Neuron (in vitro differentiated cells): ENCODE measurements at regions not wholly inside any gene's neighbourhood (a gene's known extent, or its start where the extent isn't known, plus 50 kb on each side); places are given as distances from the start of the nearest gene placed in this dataset.

Source experiments
- H2AFZ ChIP-seq: one replicate; pipeline ENCODE4 v1.6.1; 2013; ENCODE audit warnings: low read depth, mild to moderate bottlenecking, inconsistent platforms, low read length, moderate library complexity
- H3K27me3 ChIP-seq: one replicate; pipeline ENCODE4 v1.6.1; 2013; ENCODE audit warnings: low read length; ENCODE audit not compliant: insufficient read depth
- H3K36me3 ChIP-seq: one replicate; pipeline ENCODE4 v1.6.1; 2013; ENCODE audit warnings: low read length; ENCODE audit not compliant: insufficient read depth
- H3K4me1 ChIP-seq: one replicate; pipeline ENCODE4 v1.6.1; 2013; ENCODE audit warnings: low read length; ENCODE audit not compliant: insufficient read depth
- H3K4me3 ChIP-seq: 2 replicates; pipeline ENCODE4 v1.5.1; 2013; ENCODE audit warnings: mild to moderate bottlenecking, low read length, moderate library complexity
- H3K9me3 ChIP-seq: one replicate; pipeline ENCODE4 v1.6.1; 2013; ENCODE audit warnings: low read length

DNA sequence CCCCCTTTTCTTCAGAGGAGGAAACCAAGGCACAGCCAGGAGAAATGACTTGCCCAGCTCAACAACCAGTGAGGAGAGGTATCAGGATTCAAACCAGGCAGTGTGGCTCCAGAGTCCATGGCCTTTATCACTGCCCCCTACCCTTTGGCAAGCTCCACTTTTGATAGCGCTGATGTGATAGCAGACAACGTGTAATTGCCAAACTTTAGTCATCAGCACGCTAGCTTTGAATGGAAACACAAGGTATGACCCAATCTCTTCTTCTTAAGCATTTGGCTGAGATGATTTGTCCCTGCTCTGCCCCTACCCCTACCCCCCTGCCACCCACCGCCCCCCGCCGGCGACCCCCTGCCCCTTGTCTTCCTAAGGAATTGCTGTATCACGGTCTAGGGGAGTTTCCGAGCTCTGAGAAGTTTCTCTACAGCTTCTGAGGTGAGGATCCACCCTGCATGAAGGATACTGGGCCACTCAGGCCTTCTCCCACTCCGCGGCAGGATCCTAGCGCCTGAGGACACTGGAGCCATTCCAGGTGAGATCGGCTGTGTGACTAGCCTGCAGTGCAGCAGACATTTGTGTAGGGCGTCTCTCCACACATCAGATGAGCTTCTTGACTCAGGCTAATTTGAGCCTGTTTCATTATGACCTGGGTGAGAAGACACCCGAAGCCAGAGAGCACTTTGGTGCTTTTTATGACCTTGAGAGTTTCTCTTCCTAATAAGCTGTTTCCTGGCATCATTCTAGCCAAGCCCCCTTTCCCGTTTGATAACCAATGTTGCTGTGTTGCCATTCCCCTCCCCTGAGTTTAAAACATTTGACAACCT is 75.1 kb upstream of the MAP4K4 start:
- Histone ChIP-seq H3K4me3 (no peak overlapping the region), H3K4me1 (peaks cover 4% of the 10 kb centered on the region), H2AFZ (no peak overlapping the region), H3K27me3 (peaks cover 3% of the 10 kb centered on the region), H3K9me3 (no peaks in the 10 kb centered on the region), H3K36me3 (no peaks in the 10 kb centered on the region)

DNA sequence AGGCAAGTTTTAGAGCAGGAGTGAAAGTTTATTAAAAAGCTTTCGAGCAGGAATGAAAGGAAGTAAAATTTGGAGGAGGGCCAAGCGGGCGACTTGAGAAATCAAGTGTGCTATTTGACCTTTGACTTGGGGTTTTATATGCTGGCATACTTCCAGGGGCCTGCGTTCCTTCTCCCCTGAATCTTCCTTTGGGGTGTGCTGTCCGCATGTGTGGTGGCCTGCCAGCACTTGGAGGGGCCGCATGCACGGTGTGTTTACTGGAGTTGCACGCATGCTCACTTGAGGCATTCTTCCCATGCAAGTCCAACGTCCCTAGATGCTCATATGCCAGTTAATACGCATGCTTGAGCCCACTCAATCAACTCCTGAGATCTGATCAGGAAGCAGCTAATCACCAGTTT is 78.3 kb upstream of the MAP4K4 start:
- Histone ChIP-seq H3K9me3 (no peaks in the 10 kb centered on the region), H2AFZ (no peak overlapping the region), H3K4me3 (no peak overlapping the region), H3K4me1 (peaks cover 8% of the 10 kb centered on the region), H3K36me3 (no peaks in the 10 kb centered on the region), H3K27me3 (peaks cover 3% of the 10 kb centered on the region)

DNA sequence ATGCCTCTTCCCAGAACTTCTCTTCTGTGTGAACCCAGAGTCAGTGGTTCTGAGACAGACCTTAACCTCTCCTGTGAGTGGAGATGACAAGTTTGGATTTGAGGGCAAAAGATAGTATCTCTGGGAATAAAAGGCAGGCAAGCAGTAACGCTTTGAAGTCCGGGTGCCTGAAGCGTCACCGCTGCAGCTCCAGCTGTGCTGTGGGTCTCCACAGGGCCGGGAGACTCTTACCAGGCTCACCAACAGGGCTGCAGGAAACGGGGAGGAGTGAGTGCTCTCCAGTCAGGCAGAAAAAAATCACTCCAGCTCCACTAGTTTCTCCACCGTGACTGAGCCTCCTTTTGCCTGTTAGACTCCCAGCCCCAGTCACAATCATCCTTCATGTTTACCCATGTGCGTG is 79.7 kb upstream of the MAP4K4 start:
- peaks cover 8% of the 10 kb centered on the region for H3K4me1 ChIP-seq
- no peak overlapping the region for H3K4me3 ChIP-seq

DNA sequence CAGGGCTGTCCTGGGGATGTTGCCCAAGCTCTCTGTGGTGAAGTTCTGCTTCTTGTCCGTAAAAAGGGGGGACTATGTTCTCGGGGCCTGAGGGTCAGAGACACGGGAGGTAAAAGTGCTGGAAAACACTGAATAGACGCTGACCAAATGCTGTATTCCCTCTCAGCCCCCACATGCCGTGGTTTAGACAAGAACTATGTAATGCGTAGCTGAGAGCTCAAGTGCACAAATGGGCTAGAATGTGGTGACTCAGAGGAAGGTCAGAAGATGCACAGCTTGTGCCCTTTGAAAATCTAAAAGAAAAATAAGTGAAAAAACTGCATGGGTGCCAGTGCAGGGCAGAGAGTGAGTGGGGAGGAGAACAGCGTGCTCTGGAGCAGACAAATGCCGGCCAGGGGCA is 80.3 kb upstream of the MAP4K4 start:
- H3K9me3 ChIP-seq, result no peaks in the 10 kb centered on the region
- no peaks in the 10 kb centered on the region for H3K27me3 ChIP-seq
- H2AFZ ChIP-seq, result peak overlapping the region; percentile 18
- H3K4me1 ChIP-seq, result peaks cover 8% of the 10 kb centered on the region
- no peak overlapping the region for H3K4me3 ChIP-seq
- no peaks in the 10 kb centered on the region for H3K36me3 ChIP-seq

More for the DNA sequence above, 79.7 kb upstream of the MAP4K4 start:
- H3K27me3 ChIP-seq, result no peaks in the 10 kb centered on the region
- no peak overlapping the region for H2AFZ ChIP-seq
- no peaks in the 10 kb centered on the region for H3K36me3 ChIP-seq
- no peaks in the 10 kb centered on the region for H3K9me3 ChIP-seq

DNA sequence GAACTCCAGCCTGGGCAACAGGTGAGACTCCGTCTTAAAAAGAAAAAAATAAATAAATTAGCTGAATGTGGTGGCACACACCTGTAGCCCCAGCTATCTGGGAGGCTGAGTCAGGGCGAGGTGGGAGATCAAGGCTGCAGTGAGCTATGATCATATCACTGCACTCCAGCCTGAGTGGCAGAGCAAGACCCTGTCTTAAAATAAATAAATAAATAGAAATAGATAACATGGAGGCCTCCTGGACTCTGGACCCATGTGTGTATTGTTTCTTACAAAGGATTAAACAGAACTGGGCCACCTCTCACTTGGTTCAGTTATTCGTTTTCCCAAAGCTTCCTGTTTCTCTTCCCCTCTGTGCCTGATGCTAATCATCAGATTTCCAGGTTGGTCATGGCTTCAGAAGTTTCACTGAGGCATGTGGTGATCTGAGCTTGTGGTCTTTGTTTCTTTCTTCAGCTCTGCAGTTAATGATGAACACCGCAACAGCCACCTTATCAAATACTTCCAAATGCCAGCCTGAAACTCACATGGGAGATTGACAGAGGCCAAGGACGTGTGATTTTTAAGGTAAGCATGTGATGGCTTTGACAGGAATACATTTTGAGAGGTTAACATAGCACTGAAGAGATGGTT is 83.3 kb upstream of the MAP4K4 start:
- H3K9me3 ChIP-seq, result no peaks in the 10 kb centered on the region
- H3K4me1 ChIP-seq, result peaks cover 8% of the 10 kb centered on the region
- no peaks in the 10 kb centered on the region for H3K36me3 ChIP-seq
- H3K27me3 ChIP-seq, result no peaks in the 10 kb centered on the region
- H2AFZ ChIP-seq, result no peak overlapping the region
- H3K4me3 ChIP-seq, result no peak overlapping the region

DNA sequence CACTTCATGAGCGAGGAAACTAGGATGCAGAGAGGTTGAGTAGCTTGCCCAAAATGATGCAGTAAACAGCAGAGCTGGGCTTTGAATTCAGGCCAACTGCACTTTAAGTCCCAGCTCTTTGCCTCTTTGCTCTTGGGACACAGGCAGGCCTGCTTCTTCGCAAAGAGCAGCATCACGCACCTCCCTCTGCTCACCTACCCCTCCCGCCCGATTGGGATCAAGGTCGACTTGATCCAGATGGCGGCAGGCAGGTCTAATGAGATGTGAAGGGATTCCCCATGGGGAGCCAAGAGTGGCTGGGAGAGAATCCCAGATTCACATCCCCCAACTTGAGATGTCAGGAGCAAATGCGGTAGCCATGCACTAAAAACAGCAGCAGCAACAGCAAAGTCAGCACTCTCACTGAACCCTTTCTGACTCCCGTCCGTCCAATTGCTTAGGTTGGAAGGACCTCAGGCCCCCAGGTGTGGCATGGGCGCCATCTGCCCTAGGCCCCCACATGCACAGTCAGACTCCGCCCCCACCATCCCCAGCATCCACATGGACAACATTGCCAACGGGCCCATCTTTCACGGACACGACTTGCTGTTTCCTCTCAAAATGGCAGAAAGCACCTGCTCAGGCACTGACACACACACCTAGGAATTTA is 84.3 kb upstream of the MAP4K4 start:
- H2AFZ ChIP-seq, result no peak overlapping the region
- no peak overlapping the region for H3K4me3 ChIP-seq
- H3K4me1 ChIP-seq, result peaks cover 8% of the 10 kb centered on the region
- no peaks in the 10 kb centered on the region for H3K9me3 ChIP-seq
- H3K36me3 ChIP-seq, result no peaks in the 10 kb centered on the region
- H3K27me3 ChIP-seq, result no peaks in the 10 kb centered on the region

DNA sequence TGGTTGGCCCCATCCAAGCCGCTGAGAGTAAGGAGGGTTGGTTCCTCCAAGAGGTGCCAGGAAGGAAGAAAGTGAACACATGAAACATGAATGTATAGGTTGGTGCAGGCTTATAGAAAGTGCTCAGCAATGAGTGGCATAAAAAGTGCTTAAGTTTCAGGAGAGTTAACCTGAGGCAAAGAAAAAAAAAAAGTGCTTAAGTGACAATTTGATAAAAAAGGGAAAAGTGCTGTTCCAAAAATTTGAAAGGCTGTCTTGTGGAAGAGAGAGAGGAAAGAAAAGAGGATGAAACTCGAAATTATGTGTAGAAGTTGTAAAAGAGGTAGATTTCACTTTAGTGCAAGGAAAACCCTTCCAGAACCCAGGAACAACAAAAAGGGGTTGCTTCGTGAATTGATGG is 85.5 kb upstream of the MAP4K4 start:
- H3K27me3 ChIP-seq, result no peaks in the 10 kb centered on the region
- H3K4me3 ChIP-seq, result no peak overlapping the region
- no peaks in the 10 kb centered on the region for H3K9me3 ChIP-seq
- H2AFZ ChIP-seq, result no peak overlapping the region
- H3K4me1 ChIP-seq, result no peaks in the 10 kb centered on the region
- no peaks in the 10 kb centered on the region for H3K36me3 ChIP-seq

DNA sequence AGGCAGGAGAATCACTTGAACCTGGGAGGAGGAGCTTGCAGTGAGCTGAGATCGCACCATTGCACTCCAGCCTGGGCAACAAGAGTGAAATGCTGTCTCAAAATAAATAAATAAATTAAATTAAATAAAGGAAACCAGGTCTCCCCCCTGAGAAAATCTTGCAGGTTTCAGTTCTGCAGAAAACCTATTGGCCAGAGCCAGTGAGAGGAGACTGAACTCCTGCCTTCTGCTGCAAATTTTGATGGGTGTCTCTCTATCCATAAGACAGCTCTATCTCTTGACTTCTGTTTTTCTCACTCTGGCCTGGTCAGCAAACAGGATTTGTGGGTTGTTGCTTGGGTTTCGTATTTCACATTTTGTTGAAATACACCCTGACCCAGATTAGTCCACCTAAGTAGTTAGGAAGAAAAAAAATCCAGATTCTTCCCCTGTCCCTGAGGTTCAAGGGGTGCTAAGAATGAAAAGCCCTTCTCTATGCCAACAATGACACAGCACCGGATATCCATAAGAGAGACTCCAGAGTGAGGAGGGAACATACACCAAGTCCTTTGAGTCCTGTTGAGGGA is 86.7 kb upstream of the MAP4K4 start:
- no peaks in the 10 kb centered on the region for H3K27me3 ChIP-seq
- no peaks in the 10 kb centered on the region for H3K36me3 ChIP-seq
- no peaks in the 10 kb centered on the region for H3K9me3 ChIP-seq
- no peaks in the 10 kb centered on the region for H3K4me1 ChIP-seq
- no peak overlapping the region for H2AFZ ChIP-seq
- H3K4me3 ChIP-seq, result no peak overlapping the region

DNA sequence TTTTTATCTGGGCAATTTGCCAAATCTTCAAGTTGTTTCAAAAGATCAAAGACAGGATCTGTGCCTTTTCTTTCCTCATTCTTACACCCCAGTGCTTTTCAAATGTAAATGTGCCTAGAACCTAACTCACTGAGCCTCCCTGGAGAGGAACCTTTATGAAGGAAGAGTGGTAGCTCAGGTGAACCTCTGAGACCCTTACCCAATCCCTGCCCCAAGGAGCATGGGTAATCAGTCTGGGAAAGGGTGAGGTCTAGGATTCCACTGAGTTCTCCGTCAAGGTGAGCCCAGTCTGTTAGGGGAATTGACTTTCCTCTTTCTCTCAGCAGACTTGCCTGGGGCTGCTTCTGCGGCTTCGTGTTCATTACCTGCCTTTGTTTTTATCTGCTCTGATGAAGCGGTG is 88.1 kb upstream of the MAP4K4 start:
- Histone ChIP-seq H3K4me3 (no peak overlapping the region), H3K9me3 (no peaks in the 10 kb centered on the region), H3K36me3 (no peaks in the 10 kb centered on the region), H2AFZ (no peak overlapping the region), H3K27me3 (no peaks in the 10 kb centered on the region), H3K4me1 (no peaks in the 10 kb centered on the region)

DNA sequence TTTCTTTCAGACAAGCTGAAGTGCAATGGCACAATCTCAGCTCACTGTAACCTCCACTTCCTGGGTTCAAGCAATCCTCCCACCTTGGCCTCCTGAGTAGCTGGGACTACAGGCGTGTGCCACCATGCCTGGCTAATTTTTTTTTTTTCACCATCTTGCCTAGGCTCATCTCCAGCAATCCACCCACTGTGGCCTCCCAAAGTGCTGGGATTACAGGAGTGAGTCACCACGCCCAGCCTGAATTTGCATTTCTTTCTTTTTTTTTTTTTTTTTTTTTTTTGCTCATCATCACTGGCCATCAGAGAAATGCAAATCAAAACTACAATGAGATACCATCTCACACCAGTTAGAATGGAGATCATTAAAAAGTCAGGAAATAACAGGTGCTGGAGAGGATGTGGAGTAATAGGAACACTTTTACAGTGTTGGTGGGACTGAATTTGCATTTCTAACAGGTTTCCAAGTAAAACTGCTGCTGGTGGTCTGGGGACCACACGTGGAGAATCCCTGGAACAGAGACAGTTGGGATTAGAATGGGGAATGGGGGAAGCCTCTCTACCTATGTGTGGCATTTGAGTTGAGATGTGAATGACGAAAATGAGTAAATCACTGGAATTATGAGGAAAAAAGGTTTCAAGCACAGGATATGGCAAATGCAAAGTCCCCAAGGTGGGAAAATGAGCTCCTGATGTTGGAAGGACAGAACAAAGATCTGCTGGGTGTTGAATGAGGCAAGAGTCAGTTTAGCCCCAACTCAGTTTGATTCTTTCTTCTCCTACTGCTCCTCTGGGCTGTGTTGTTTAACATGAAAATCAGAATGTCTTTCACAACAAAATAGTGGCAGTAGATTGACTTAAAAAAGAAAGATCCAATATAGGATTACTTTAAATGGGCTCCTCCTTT is 88.8 kb upstream of the MAP4K4 start:
- H3K27me3 ChIP-seq, result no peaks in the 10 kb centered on the region

DNA sequence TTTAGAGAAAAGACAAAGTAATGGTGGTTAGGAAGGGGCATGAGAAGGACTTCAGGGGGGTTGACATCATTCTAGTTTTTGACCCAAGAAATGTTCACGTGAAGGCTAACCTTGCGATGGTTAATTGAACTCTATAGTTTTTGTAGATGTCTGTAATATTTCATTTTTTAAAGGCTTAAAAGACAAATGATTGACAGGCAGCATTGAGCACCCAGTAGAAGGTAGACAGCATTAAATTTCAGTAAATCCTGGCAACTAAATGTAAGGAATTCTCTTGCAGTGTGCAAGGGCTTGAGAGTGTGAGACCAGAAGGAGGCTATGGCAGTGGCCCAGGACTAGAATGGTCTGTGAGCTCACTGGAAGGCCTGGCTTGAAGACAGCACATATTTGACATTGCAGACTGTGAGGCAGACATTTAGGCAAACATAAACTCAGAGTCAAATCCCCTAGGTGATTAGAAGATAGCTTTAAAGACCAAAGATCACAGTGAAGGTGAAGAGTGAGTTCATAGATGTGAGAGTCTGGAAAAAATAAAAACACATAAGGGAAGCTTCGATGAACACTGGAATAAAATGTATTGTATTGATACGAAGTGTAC is 100.1 kb upstream of the MAP4K4 start:
- Histone ChIP-seq H3K27me3 (peaks cover 2% of the 10 kb centered on the region), H3K4me3 (no peak overlapping the region), H3K4me1 (no peaks in the 10 kb centered on the region), H3K9me3 (no peaks in the 10 kb centered on the region), H3K36me3 (no peaks in the 10 kb centered on the region), H2AFZ (no peak overlapping the region)

More for the DNA sequence above, 88.8 kb upstream of the MAP4K4 start:
- Histone ChIP-seq H2AFZ (no peak overlapping the region), H3K36me3 (no peaks in the 10 kb centered on the region), H3K9me3 (no peaks in the 10 kb centered on the region), H3K4me1 (no peaks in the 10 kb centered on the region), H3K4me3 (no peak overlapping the region)

DNA sequence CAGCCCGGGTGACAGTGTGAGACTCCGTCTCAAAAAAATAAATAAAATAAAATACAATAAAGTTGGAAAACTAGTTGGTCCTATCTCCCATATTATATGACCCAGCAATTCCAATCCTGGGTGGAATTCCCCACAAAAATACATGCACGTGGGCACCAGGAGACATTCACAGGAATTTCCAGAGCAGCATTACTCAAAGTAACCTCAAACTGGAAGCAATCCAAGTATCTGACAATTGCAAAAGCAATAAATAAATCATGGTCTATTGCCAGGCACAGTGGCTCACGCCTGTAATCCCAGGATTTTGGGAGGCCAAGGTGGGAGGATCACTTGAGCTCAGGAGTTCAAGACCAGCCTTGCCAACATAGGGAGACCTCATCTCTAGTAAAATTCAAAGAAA is 101.2 kb upstream of the MAP4K4 start:
- no peaks in the 10 kb centered on the region for H3K9me3 ChIP-seq
- H2AFZ ChIP-seq, result no peak overlapping the region
- no peak overlapping the region for H3K4me3 ChIP-seq
- H3K4me1 ChIP-seq, result no peaks in the 10 kb centered on the region
- H3K36me3 ChIP-seq, result no peaks in the 10 kb centered on the region
- H3K27me3 ChIP-seq, result peaks cover 2% of the 10 kb centered on the region
